ENCODE measurements at regions not wholly inside any gene's neighbourhood (a gene's known extent, or its start where the extent isn't known, plus 50 kb on each side); places are given as distances from the start of the nearest gene placed in this dataset.

GRCh38 chr2:7458066-7458465, 540.9 kb downstream of the RNF144A start:
- DNase-seq (ENCODE audit: low read depth, low spot score) = no peak

DNA sequence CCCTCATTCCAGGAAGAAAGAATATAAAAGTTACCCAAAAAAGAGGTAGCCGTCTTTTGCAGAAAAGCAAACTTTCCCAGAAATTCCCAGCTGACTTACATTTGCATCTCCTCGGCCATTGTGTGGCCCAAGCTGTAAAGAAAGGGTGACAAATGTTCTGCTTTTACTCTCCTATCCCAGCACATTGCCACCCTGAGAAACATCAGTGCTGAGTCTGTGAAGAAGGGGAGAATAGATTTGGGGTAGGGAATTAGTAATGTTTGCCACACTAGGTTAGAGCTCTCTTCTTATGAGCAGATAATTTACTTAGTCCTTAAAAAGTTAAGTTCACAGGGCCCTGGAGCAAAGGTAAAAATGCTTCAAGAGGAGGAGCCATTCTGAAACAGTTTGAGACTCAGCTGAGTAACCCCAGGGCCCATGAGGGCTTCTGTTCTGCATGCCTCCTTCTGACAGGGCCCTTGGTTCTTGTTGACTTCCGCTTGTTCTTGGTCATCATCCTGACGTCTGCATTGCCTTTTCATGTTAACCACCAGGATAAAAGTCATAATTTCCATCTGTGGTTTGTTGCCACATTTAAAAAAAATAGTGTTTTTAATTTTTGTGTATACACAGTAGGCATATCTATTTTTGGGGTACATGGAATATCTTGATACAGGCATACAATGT, 550.7 kb downstream of the RNF144A start:
- no peak for DNase-seq (ENCODE audit: low read depth, low spot score)

GRCh38 chr2:7468448-7468828, 551.2 kb downstream of the RNF144A start:
- no peak for DNase-seq (ENCODE audit: low read depth, low spot score)

DNA sequence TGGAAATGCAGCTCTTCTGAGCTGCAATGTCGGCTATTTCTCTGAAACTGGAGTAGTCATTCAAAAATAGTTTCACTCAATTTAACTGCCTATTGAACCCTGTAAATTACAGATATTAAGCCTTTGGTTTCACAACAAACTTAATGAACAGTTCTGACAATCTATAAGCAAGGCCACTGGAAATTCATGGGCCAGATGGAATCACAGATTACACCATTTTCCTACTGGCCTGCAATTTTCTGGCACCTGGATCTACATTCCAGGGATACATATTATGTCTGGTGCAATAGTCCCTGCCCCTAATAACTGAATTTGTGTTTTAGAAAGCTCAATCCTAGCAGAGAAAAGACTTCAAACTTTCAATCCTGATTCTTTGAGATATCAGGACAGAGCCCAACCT, 551.7 kb downstream of the RNF144A start:
- DNase-seq (ENCODE audit: low read depth, low spot score) = no peak

DNA sequence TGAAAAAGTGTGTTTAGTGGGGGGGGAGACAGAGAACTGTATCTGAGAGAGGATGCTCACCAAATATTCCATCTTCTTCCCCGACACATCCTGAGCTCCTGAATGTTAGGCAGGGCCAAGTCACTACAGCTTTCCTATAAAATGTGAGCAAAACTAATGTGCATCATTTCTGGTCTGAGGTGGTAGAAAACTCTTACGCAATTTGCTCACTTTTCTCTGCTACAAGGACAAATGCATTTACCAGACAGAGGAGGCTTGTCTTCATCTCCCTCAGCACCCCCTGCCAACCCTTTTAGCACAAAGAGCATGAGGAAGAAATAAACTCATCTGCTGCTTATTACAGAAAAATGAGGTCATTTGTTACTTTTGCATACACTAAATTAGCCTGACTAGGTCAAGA, 554.0 kb downstream of the RNF144A start:
- DNase-seq (ENCODE audit: low read depth, low spot score) = no peak

- no peak for DNase-seq (ENCODE audit: low read depth, low spot score)
Measured at GRCh38 chr2:7472465-7472864, 555.3 kb downstream of the RNF144A start.

DNA sequence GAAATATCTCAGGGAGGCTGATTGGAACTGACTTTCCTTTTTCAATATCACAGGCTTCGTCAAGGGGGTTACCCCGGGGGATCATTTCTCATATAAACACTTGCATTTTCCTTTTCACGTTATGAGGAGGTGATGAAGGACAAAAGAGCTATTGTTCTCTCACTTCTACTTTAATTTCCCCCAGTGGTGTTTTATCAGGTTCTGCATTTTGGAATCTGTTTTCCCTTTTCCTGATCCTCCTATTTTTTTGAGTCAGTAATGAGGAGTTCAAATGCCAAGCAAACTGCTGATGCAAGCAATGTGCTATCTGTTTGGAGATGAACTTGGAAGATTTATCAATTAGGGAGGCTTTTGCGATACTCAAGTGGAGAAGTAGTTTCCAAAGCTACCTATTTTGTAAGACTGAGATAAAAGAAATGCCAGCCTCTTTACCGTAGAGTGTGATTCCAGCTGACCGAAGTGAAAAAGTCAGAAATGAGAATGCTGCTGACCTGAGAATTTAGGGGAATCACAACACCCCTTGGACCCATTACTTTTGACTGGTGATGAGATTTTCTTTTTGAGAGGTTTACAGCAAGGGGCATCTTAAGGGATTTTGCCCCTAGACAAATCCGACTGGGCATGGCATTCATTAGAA, 556.0 kb downstream of the RNF144A start:
- DNase-seq (ENCODE audit: low read depth, low spot score) = no peak

- DNase-seq (ENCODE audit: low read depth, low spot score) = no peak
Measured at GRCh38 chr2:7476371-7476770, 559.2 kb downstream of the RNF144A start.

- DNase-seq (ENCODE audit: low read depth, low spot score) = no peak
Measured at GRCh38 chr2:7479603-7480002, 562.4 kb downstream of the RNF144A start.

- DNase-seq (ENCODE audit: low read depth, low spot score) = no peak
Measured at GRCh38 chr2:7480431-7480830, 563.2 kb downstream of the RNF144A start.

DNA sequence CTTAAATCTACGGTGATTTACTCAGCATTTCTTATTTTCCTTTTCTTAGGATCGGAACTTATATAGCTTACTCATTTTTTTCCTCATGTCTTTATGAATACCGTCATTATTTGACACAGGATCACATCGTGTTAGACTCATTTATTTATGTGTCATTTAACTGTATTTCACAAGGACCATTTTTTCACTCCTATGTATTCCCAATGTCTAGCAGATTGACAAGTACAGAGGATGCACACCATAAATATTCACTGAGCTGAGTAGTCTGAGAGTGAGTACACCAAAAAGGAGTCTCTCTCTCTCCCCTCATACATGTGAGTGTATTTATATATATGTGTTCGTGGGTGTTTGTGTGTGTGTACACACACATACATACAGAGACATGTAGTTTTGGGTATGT, 573.5 kb downstream of the RNF144A start:
- no peak for DNase-seq (ENCODE audit: low read depth, low spot score)

- no peak for DNase-seq (ENCODE audit: low read depth, low spot score)
Measured at GRCh38 chr2:7492719-7493118, 575.5 kb downstream of the RNF144A start.

DNA sequence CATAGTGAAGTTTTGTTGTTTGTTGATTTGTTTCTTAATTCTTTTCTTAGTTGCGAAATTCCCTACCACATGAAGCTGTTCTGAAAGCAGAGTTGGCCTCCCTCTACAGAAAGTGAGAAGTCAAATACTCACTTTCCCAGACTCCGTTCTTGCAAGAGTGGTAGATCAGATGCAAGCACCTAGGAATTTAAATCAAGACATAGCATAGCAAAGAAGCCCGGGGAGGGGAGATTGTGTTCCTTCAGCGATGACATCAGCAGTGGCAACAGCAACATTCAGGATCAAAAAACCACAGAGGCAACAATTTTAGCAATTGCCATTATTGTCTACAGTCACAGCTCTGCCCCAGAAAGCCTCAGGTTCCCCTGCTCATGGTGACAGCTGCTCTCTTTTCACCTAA, 580.0 kb downstream of the RNF144A start:
- no peak for DNase-seq (ENCODE audit: low read depth, low spot score)

GRCh38 chr2:7499018-7499417, 581.8 kb downstream of the RNF144A start:
- no peak for DNase-seq (ENCODE audit: low read depth, low spot score)

- DNase-seq (ENCODE audit: low read depth, low spot score) = no peak
Measured at GRCh38 chr2:7502336-7502735, 585.1 kb downstream of the RNF144A start.

DNA sequence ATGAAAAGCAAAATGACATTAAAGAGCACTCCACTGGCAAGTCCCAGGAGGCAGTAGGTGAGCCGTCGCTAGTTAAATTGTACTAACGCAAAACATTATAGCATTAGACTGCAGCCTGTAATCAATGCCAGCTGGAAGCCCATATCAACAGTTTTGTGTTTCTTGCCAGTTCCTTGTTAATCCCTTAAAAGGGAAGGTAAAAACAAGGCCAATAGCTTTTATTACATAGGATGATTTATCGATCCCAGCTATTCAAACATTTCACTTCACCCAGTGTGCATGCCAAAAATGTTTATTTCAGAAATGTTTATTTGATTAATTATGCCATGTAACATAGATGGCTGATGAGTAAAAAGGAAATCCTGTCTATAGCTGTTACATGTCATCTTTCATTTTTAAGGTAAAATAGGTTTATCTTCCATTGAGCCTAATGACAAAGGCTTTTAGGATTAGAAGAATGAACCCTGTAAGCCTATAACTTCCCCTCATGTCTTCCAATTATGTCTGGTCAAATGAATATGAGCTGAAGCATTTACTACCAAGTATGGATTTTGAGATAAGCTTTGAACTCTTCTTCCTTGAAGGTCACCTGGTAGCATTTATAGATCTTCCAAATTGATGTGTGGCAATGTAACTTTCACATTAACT, 591.2 kb downstream of the RNF144A start:
- no peak for DNase-seq (ENCODE audit: low read depth, low spot score)

- no peak for DNase-seq (ENCODE audit: low read depth, low spot score)
Measured at GRCh38 chr2:7510353-7510752, 593.1 kb downstream of the RNF144A start.

DNA sequence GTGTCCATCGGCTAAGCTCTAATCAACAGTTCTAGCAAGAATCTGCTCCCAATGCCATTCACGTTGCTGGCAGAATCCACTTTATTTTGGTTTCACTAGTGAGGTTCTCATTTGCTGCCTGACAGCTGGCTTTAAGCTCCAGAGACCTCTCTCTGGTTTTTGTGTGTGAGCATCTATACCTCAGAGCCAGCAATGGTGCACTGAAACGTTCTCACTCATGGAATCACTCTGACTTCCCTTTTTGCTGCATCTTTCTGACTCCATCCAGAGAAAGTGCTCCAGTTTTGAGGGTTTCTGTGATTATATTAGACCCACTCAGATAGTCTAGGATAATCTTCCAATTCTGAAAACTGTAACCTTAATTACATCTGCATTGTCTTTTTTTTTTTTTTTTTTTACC, 596.6 kb downstream of the RNF144A start:
- no peak for DNase-seq (ENCODE audit: low read depth, low spot score)

DNA sequence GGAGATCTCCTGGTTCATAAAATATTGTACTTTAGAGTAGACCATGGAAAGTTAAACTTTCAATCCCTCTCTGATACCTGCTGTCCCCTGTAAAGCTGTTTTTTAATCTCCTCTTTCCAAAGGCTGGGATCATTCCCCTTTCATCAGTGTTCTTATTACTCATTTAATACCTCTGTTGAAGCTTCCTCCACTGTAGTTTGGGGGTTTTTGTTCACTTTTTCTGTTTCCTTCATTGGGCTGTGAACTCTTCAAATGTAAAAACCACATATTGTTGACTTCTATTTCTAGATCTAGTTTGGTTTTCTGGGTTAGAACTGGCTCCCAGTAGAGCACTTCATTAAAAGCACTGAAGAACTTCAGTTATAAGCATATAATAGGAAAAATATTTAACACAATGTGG, 598.1 kb downstream of the RNF144A start:
- DNase-seq (ENCODE audit: low read depth, low spot score) = no peak

- DNase-seq (ENCODE audit: low read depth, low spot score) = no peak
Measured at GRCh38 chr2:7516484-7517063, 599.4 kb downstream of the RNF144A start.

DNA sequence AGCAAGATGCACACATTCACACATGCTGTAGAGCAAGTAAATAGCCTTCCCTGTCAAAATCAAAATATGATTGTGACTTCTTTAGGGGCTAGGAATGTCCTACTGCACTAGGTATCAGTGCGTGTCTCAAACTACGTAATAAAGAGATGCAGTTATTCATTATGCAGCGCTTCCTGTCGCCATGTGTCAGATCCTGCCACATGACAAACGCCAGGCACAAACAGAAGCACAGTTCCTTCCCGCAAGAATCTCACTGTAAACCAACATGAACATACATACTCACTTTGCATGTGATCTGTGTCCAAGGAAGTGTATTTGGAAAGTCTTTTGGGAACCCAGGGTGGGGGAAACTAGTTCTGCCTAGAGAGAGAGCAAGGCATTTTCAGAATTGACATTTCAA, 599.9 kb downstream of the RNF144A start:
- DNase-seq (ENCODE audit: low read depth, low spot score) = no peak

- no peak for DNase-seq (ENCODE audit: low read depth, low spot score)
Measured at GRCh38 chr2:7517851-7518250, 600.6 kb downstream of the RNF144A start.

Measured in iPS DF 19.7 (cell line).